ENCODE measurements at regions not wholly inside any gene's neighbourhood (a gene's known extent, or its start where the extent isn't known, plus 50 kb on each side); places are given as distances from the start of the nearest gene placed in this dataset.
"Not testable (repeated sequence)": the region's sequence is repeated elsewhere in the genome, so short reads cannot be mapped to it uniquely, and the experiment has no call there.

DNA sequence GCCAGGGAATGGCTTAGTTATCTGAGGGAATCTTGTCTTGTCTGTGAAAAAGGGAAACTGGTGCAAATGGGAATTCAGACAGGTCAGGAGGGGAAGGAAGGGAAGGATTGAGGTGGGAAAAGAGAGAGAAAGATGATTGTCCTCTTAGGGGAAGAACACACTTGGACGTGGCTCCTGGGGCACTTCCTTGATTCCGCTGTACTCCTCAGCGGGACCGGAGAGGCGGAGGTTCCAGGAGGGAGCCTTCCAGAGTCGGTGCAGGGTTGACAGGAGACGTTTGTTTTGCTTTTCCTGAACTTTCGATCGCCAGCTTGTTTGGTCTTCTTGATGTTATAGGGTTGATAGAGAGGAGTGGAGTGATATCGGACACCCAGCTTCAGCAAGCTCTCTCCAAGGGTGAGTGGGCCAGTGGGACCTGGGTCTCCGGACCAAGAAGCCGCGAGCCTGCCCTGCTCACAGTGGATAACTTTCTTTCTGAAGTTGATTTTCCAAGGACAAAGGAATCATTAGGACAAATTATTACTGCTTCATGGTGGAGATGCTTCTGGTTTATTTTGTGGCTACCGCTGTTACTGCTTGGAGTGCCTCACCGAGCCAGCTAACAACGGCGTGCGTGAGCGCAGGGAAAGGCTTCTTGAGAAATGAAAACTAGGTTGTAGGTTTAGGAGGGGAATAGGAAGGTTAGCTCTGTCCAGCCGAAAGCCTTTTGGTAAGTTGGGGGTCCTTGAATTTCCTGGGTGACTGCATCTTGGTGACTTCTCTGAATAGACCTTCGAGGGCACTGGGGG lies 52.4 kb upstream of the APOD start:
- TF ChIP-seq, protein P1, sequence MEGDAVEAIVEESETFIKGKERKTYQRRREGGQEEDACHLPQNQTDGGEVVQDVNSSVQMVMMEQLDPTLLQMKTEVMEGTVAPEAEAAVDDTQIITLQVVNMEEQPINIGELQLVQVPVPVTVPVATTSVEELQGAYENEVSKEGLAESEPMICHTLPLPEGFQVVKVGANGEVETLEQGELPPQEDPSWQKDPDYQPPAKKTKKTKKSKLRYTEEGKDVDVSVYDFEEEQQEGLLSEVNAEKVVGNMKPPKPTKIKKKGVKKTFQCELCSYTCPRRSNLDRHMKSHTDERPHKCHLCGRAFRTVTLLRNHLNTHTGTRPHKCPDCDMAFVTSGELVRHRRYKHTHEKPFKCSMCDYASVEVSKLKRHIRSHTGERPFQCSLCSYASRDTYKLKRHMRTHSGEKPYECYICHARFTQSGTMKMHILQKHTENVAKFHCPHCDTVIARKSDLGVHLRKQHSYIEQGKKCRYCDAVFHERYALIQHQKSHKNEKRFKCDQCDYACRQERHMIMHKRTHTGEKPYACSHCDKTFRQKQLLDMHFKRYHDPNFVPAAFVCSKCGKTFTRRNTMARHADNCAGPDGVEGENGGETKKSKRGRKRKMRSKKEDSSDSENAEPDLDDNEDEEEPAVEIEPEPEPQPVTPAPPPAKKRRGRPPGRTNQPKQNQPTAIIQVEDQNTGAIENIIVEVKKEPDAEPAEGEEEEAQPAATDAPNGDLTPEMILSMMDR (IDR thresholded peaks at IDR 0.05), result not testable (repeated sequence)
- not testable (repeated sequence) for TF ChIP-seq POLR2A (IDR thresholded peaks at IDR 0.05)

Data from stomach (tissue), 4 donors.